ENCODE measurements at regions not wholly inside any gene's neighbourhood (a gene's known extent, or its start where the extent isn't known, plus 50 kb on each side); places are given as distances from the start of the nearest gene placed in this dataset.

- no peak overlapping the region for H3K4me3 ChIP-seq (ENCODE audit: low read depth in 2 of 2, low read length in 1 of 2)
These were observed 207.6 kb downstream of the BCL11B start for GRCh38 chr14:99064262-99064954.

GRCh38 chr14:99065551-99065950 is 206.4 kb downstream of the BCL11B start:
- Histone ChIP-seq H3K36me3 (replicated peaks in 1 of 2; ENCODE audit: control insufficient read depth in 1 of 2, insufficient read depth in 2 of 2, low read length in 1 of 2) (no peaks in the 10 kb centered on the region), H3K4me3 (ENCODE audit: low read depth in 2 of 2, low read length in 1 of 2) (no peak overlapping the region), H2AFZ (ENCODE audit: low read depth) (no peak overlapping the region), H3K4me2 (no peak overlapping the region), H3K9me3 (no peaks in the 10 kb centered on the region), H4K20me1 (ENCODE audit: insufficient read depth) (no peaks in the 10 kb centered on the region), H3F3A (replicated peaks; ENCODE audit: insufficient read depth) (no peaks in the 10 kb centered on the region), H3K9ac (no peak overlapping the region), H3K27ac (ENCODE audit: low read depth in 2 of 2, low read length in 1 of 2) (no peak overlapping the region), H3K79me2 (ENCODE audit: insufficient read depth) (no peaks in the 10 kb centered on the region), H3K9me2 (no peaks in the 10 kb centered on the region), H3K4me1 (ENCODE audit: control insufficient read depth in 1 of 2, insufficient read depth in 2 of 2, low read depth in 1 of 2, low read length in 1 of 2) (no peaks in the 10 kb centered on the region), H3K27me3 (ENCODE audit: insufficient read depth) (peaks cover 35% of the 10 kb centered on the region)
- POLR2A ChIA-PET, result no interaction called here
- no peak for TF ChIP-seq CHD2 (IDR thresholded peaks at IDR 0.05; ENCODE audit: low read length, partially characterized antibody)
- no peak for TF ChIP-seq NFIC (IDR thresholded peaks at IDR 0.05; ENCODE audit: borderline replicate concordance)
- no peak for TF ChIP-seq MXI1 (IDR thresholded peaks at IDR 0.05; ENCODE audit: low read depth, low read length)
- TF ChIP-seq YY1 (IDR thresholded peaks at IDR 0.05; ENCODE audit: low read depth), result no peak
- TF ChIP-seq USF1 (IDR thresholded peaks at IDR 0.05; ENCODE audit: borderline replicate concordance, low read depth), result no peak
- no peak for TF ChIP-seq RCOR1 (IDR thresholded peaks at IDR 0.05; ENCODE audit: low read length)
- TF ChIP-seq NRF1 (IDR thresholded peaks at IDR 0.05; ENCODE audit: low read depth, low read length), result no peak
- TF ChIP-seq RXRA (IDR thresholded peaks at IDR 0.05; ENCODE audit: borderline replicate concordance, low read depth), result no peak
- no peak for TF ChIP-seq JUND (IDR thresholded peaks at IDR 0.05)
- WGBS (ENCODE audit: low lambda C conversion rate), result 93% methylated on average over 1 of the region's 3 CpGs
- CTCF ChIA-PET, result interaction anchor here (0.5 kb wide), 1 partner anchor 110 kb away, joined by 3 read pairs; no protein-coding TSS in a partner anchor
- DNase-seq, result no peak

More at GRCh38 chr14:99064262-99064954, 207.6 kb downstream of the BCL11B start:
- H2AFZ ChIP-seq (ENCODE audit: low read depth), result no peak overlapping the region
- peaks cover 43% of the 10 kb centered on the region for H3K27me3 ChIP-seq (ENCODE audit: insufficient read depth)
- no peak overlapping the region for H3K27ac ChIP-seq (ENCODE audit: low read depth in 2 of 2, low read length in 1 of 2)
- H3K79me2 ChIP-seq (ENCODE audit: insufficient read depth), result no peaks in the 10 kb centered on the region
- TF ChIP-seq TCF12 (IDR thresholded peaks at IDR 0.05) (no peak), TAF1 (IDR thresholded peaks at IDR 0.05; ENCODE audit: borderline replicate concordance, low read depth, low read length) (no peak), RXRA (IDR thresholded peaks at IDR 0.05; ENCODE audit: borderline replicate concordance, low read depth) (no peak)
- CTCF ChIA-PET, result no interaction called here
- no peak for DNase-seq
- 20% methylated on average over 9 of the region's 9 CpGs for WGBS (ENCODE audit: low lambda C conversion rate)
- H3K9ac ChIP-seq, result no peak overlapping the region
- no peaks in the 10 kb centered on the region for H3K4me1 ChIP-seq (ENCODE audit: control insufficient read depth in 1 of 2, insufficient read depth in 2 of 2, low read depth in 1 of 2, low read length in 1 of 2)
- no peaks in the 10 kb centered on the region for H4K20me1 ChIP-seq (ENCODE audit: insufficient read depth)
- no peaks in the 10 kb centered on the region for H3K9me3 ChIP-seq
- no peaks in the 10 kb centered on the region for H3K36me3 ChIP-seq (replicated peaks in 1 of 2; ENCODE audit: control insufficient read depth in 1 of 2, insufficient read depth in 2 of 2, low read length in 1 of 2)
- POLR2A ChIA-PET, result no interaction called here
- H3K9me2 ChIP-seq, result no peaks in the 10 kb centered on the region
- H3K4me2 ChIP-seq, result no peak overlapping the region
- H3F3A ChIP-seq (replicated peaks; ENCODE audit: insufficient read depth), result no peaks in the 10 kb centered on the region

GRCh38 chr14:99066378-99066777 is 205.6 kb downstream of the BCL11B start:
- no peak overlapping the region for H2AFZ ChIP-seq (ENCODE audit: low read depth)
- no peak for DNase-seq
- no peaks in the 10 kb centered on the region for H3K4me1 ChIP-seq (ENCODE audit: control insufficient read depth in 1 of 2, insufficient read depth in 2 of 2, low read depth in 1 of 2, low read length in 1 of 2)
- no peak overlapping the region for H3K9ac ChIP-seq
- H3K27me3 ChIP-seq (ENCODE audit: insufficient read depth), result peaks cover 32% of the 10 kb centered on the region
- no peaks in the 10 kb centered on the region for H3K9me2 ChIP-seq
- no peak overlapping the region for H3K27ac ChIP-seq (ENCODE audit: low read depth in 2 of 2, low read length in 1 of 2)
- no peaks in the 10 kb centered on the region for H3K9me3 ChIP-seq
- WGBS (ENCODE audit: low lambda C conversion rate), result 16% methylated on average over 14 of the region's 23 CpGs
- no peaks in the 10 kb centered on the region for H3F3A ChIP-seq (replicated peaks; ENCODE audit: insufficient read depth)
- ChIA-PET POLR2A (no interaction called here), CTCF (no interaction called here)
- H3K4me2 ChIP-seq, result no peak overlapping the region
- no peak overlapping the region for H3K4me3 ChIP-seq (ENCODE audit: low read depth in 2 of 2, low read length in 1 of 2)
- no peaks in the 10 kb centered on the region for H3K79me2 ChIP-seq (ENCODE audit: insufficient read depth)
- no peaks in the 10 kb centered on the region for H4K20me1 ChIP-seq (ENCODE audit: insufficient read depth)
- H3K36me3 ChIP-seq (replicated peaks in 1 of 2; ENCODE audit: control insufficient read depth in 1 of 2, insufficient read depth in 2 of 2, low read length in 1 of 2), result no peaks in the 10 kb centered on the region
- TF ChIP-seq RFX5 (IDR thresholded peaks at IDR 0.05; ENCODE audit: low read length) (no peak), TAF1 (IDR thresholded peaks at IDR 0.05; ENCODE audit: borderline replicate concordance, low read depth, low read length) (no peak), FOXJ3 (CRISPR knock-in tag; IDR thresholded peaks at IDR 0.05) (no peak), YY1 (IDR thresholded peaks at IDR 0.05; ENCODE audit: low read depth) (no peak), CHD2 (IDR thresholded peaks at IDR 0.05; ENCODE audit: low read length, partially characterized antibody) (no peak), REST (IDR thresholded peaks at IDR 0.05; ENCODE audit: low read depth, low read length) (no peak), GABPA (IDR thresholded peaks at IDR 0.05; ENCODE audit: low read depth) (no peak), NRF1 (IDR thresholded peaks at IDR 0.05; ENCODE audit: low read depth, low read length) (no peak), PBX3 (IDR thresholded peaks at IDR 0.05) (no peak), NFIC (IDR thresholded peaks at IDR 0.05; ENCODE audit: borderline replicate concordance) (no peak)

Data from SK-N-SH (cell line).